Right lobe of liver (tissue), 6 donors: ENCODE measurements at regions not wholly inside any gene's neighbourhood (a gene's known extent, or its start where the extent isn't known, plus 50 kb on each side); places are given as distances from the start of the nearest gene placed in this dataset.
"Not testable (repeated sequence)": the region's sequence is repeated elsewhere in the genome, so short reads cannot be mapped to it uniquely, and the experiment has no call there.

ENCODE experiments used
- ATAC-seq, 4 donors: fragments of 200-7000 bp; cut with Tn5 transposase; one replicate each; pipeline ENCODE4 v1.9.1; 2020; ENCODE audit warnings: mild to moderate bottlenecking in 4 of 4, moderate library complexity in 4 of 4
- DNase-seq, 3 donors: peaks; one replicate each; pipeline ENCODE4 v3.0.0-alpha.2; 2020
- H3K27ac ChIP-seq, 3 donors: fragments of 200-600 bp; one replicate each; pipeline ENCODE4 v1.8.0; 2022
- H3K27me3 ChIP-seq, 2 donors: fragments of 200-600 bp; one replicate each; pipeline ENCODE4 v1.8.0; 2022
- H3K36me3 ChIP-seq, 4 donors: fragments of 200-600 bp; sonication (generic) in 1 of 4; one replicate each; pipeline versions ENCODE4 v1.5.1 to v1.8.0; 2017 to 2022; ENCODE audit warnings: control low read depth in 1 of 4
- H3K4me1 ChIP-seq, 4 donors: fragments of 200-600 bp; sonication (generic) in 1 of 4; one replicate each; pipeline versions ENCODE4 v1.5.1 to v1.8.0; 2017 to 2022; ENCODE audit warnings: control low read depth in 1 of 4
- H3K4me3 ChIP-seq, 3 donors: fragments of 200-600 bp; one replicate each; pipeline ENCODE4 v1.8.0; 2022
- H3K9me3 ChIP-seq, 4 donors: fragments of 200-600 bp; sonication (generic) in 1 of 4; one replicate each; pipeline versions ENCODE4 v1.5.1 to v1.8.0; 2017 to 2022; ENCODE audit warnings: control low read depth in 1 of 4
- CTCF ChIP-seq, 4 donors: fragments of 200-600 bp in 3 of 4; fragments of 450-650 bp in 1 of 4; IDR thresholded peaks; one replicate each; pipeline versions ENCODE4 v1.5.1 to v1.8.0; 2016 to 2022; ENCODE audit warnings: antibody characterized with exemption in 4 of 4, mild to moderate bottlenecking in 2 of 4
- POLR2A ChIP-seq: fragments of 450-650 bp; IDR thresholded peaks from one replicate; pipeline ENCODE4 v1.6.1; 2017; ENCODE audit warnings: antibody characterized with exemption, mild to moderate bottlenecking
- WGBS: methylation state at CpG from one replicate; pipeline ENCODE4 v1.1.6; 2018; ENCODE audit warnings: low coverage, low lambda C conversion rate; ENCODE audit not compliant: insufficient coverage; ENCODE audit errors: missing lambda C conversion rate; 5-methylcytosine and 5-hydroxymethylcytosine counted together
- intact Hi-C, 2 donors: fragments of 100-400 bp; cut with DNase I; formaldehyde crosslinking; loops; one replicate each; pipeline versions ENCODE4 v1.11.2 to v1.14.1; 2022
- donor health status: DM: no; HTN: yes; CAD: no.
- donor health status: DM: no; HTN: no; CAD: no.
- donor health status: DM: no; HTN: no; CAD: no.
- donor health status: DM: no; HTN: yes; CAD: no.
- donor health status: DM: no; HTN: yes; CAD: no.

- no peak for ATAC-seq
- TF ChIP-seq POLR2A (no peak), CTCF (IDR thresholded peaks at IDR 0.05) (no peak)
- Histone ChIP-seq H3K27me3 (no peaks in the 10 kb centered on the region), H3K4me3 (no peak overlapping the region), H3K36me3 (no peaks in the 10 kb centered on the region), H3K4me1 (peaks cover 0 to 5% (median 0%) of the 10 kb centered on the region in 4 donors), H3K27ac (no peak overlapping the region), H3K9me3 (no peaks in the 10 kb centered on the region)
- intact Hi-C loops: no loop called here
- no peak for DNase-seq
Measured at GRCh38 chr1:245000872-245001188, 136.5 kb upstream of the HNRNPU start.

GRCh38 chr1:244999644-245000043, 135.3 kb upstream of the HNRNPU start:
- H3K36me3 ChIP-seq, H3K27ac ChIP-seq, H3K4me3 ChIP-seq, H3K27me3 ChIP-seq, H3K9me3 ChIP-seq, DNase-seq, ATAC-seq, intact Hi-C loops: not testable (repeated sequence)
- peaks cover 0 to 15% (median 3%) of the 10 kb centered on the region in 4 donors for H3K4me1 ChIP-seq
- WGBS: 87% methylated on average over 3 of the region's 3 CpGs

GRCh38 chr1:244998717-244999346, 134.5 kb upstream of the HNRNPU start:
- ATAC-seq: no peak
- no peak for DNase-seq
- Histone ChIP-seq H3K27ac (no peak overlapping the region), H3K4me1 (peaks cover 0 to 15% (median 3%) of the 10 kb centered on the region in 4 donors), H3K4me3 (no peak overlapping the region), H3K27me3 (no peaks in the 10 kb centered on the region), H3K9me3 (no peaks in the 10 kb centered on the region), H3K36me3 (no peaks in the 10 kb centered on the region)
- intact Hi-C loops: no loop called here
- WGBS: 86% methylated on average over 1 of the region's 1 CpG
- TF ChIP-seq CTCF (IDR thresholded peaks at IDR 0.05) (no peak), POLR2A (no peak)

GRCh38 chr1:244995602-244996400, 131.5 kb upstream of the HNRNPU start:
- Histone ChIP-seq H3K9me3 (no peaks in the 10 kb centered on the region), H3K27me3 (no peaks in the 10 kb centered on the region), H3K4me3 (no peak overlapping the region), H3K4me1 (peaks cover 0 to 15% (median 3%) of the 10 kb centered on the region in 4 donors), H3K27ac (peak overlapping the region in 1 of 3 donors; percentile 45), H3K36me3 (no peaks in the 10 kb centered on the region)
- WGBS: 59% methylated on average over 7 of the region's 11 CpGs
- TF ChIP-seq POLR2A (no peak), CTCF (IDR thresholded peaks at IDR 0.05) (no peak)
- intact Hi-C loops: no loop called here
- DNase-seq (no peak), ATAC-seq (peak; percentile 78 to 91 (median 86))

GRCh38 chr1:244992833-244993232, 128.5 kb upstream of the HNRNPU start:
- no peak for TF ChIP-seq POLR2A
- no peak for TF ChIP-seq CTCF (IDR thresholded peaks at IDR 0.05)
- Histone ChIP-seq H3K4me1 (peaks cover 0 to 15% (median 3%) of the 10 kb centered on the region in 4 donors), H3K27ac (no peak overlapping the region), H3K27me3 (no peaks in the 10 kb centered on the region), H3K36me3 (no peaks in the 10 kb centered on the region), H3K9me3 (no peaks in the 10 kb centered on the region), H3K4me3 (no peak overlapping the region)
- intact Hi-C loops: no loop called here
- no peak for DNase-seq
- 0% methylated on average over 1 of the region's 1 CpG for WGBS
- ATAC-seq: no peak
